H9 (cell line): ENCODE measurements at regions not wholly inside any gene's neighbourhood (a gene's known extent, or its start where the extent isn't known, plus 50 kb on each side); places are given as distances from the start of the nearest gene placed in this dataset.

Experiments
- DNase-seq: peaks from one replicate; pipeline ENCODE4 v3.0.0-alpha.2; 2017
- H2AFZ ChIP-seq: one replicate; pipeline ENCODE4 v1.6.1; 2013; ENCODE audit warnings: mild to moderate bottlenecking, low read length, control low read depth, moderate library complexity
- H2AK5ac ChIP-seq: 2 replicates; pipeline ENCODE4 v1.6.1; 2013; ENCODE audit warnings: low read length, control low read depth, mixed read lengths; ENCODE audit not compliant: insufficient read length
- H2BK120ac ChIP-seq: one replicate; pipeline ENCODE4 v1.6.1; 2013; ENCODE audit warnings: low read depth, mild to moderate bottlenecking, low read length, control low read depth, inconsistent platforms; ENCODE audit not compliant: poor library complexity, severe bottlenecking
- H2BK12ac ChIP-seq: 2 replicates; pipeline ENCODE4 v1.6.1; 2013; ENCODE audit warnings: low read length, control low read depth, mixed read lengths, low read depth; ENCODE audit not compliant: insufficient read length
- H2BK15ac ChIP-seq: 2 replicates; pipeline ENCODE4 v1.6.1; 2013; ENCODE audit warnings: low read depth, low read length, control low read depth
- H2BK20ac ChIP-seq: one replicate; pipeline ENCODE4 v1.6.1; 2013; ENCODE audit warnings: low read depth, mild to moderate bottlenecking, low read length, control low read depth, inconsistent platforms; ENCODE audit not compliant: poor library complexity, severe bottlenecking
- H2BK5ac ChIP-seq: 2 replicates; pipeline ENCODE4 v1.6.1; 2013; ENCODE audit warnings: low read length, control low read depth, mixed read lengths; ENCODE audit not compliant: insufficient read length
- H3K14ac ChIP-seq: 2 replicates; pipeline ENCODE4 v1.6.1; 2013; ENCODE audit warnings: low read length, control low read depth; ENCODE audit not compliant: insufficient read depth
- H3K18ac ChIP-seq: 2 replicates; pipeline ENCODE4 v1.6.1; 2013; ENCODE audit warnings: low read depth, mild to moderate bottlenecking, mixed read lengths, low read length, control low read depth; ENCODE audit not compliant: insufficient read length
- H3K23ac ChIP-seq: 2 replicates; pipeline ENCODE4 v1.6.1; 2013; ENCODE audit warnings: low read length, control low read depth, mixed read lengths, low read depth; ENCODE audit not compliant: insufficient read length
- H3K23me2 ChIP-seq: 2 replicates; pipeline ENCODE4 v1.6.1; 2013; ENCODE audit warnings: low read depth, mild to moderate bottlenecking, mixed read lengths, low read length, control low read depth; ENCODE audit not compliant: insufficient read length, poor library complexity, severe bottlenecking
- H3K27ac ChIP-seq: 2 replicates; pipeline ENCODE4 v1.5.1; 2013; ENCODE audit warnings: low read length, control low read depth, mixed read lengths, low read depth; ENCODE audit not compliant: insufficient read length
- H3K27me3 ChIP-seq: 2 replicates; pipeline ENCODE4 v1.6.1; 2013; ENCODE audit warnings: low read length, control low read depth, inconsistent platforms; ENCODE audit not compliant: insufficient read depth
- H3K4ac ChIP-seq: 2 replicates; pipeline ENCODE4 v1.6.1; 2013; ENCODE audit warnings: low read depth, mild to moderate bottlenecking, control low read depth, inconsistent platforms, low read length, moderate library complexity
- H3K4me1 ChIP-seq: 2 replicates; pipeline ENCODE4 v1.6.1; 2013; ENCODE audit warnings: low read length, control low read depth, inconsistent platforms; ENCODE audit not compliant: insufficient read depth
- H3K4me2 ChIP-seq: 2 replicates; pipeline ENCODE4 v1.6.1; 2013; ENCODE audit warnings: low read length, control low read depth, mixed read lengths; ENCODE audit not compliant: insufficient read length, insufficient read depth
- H3K56ac ChIP-seq: 2 replicates; pipeline ENCODE4 v1.6.1; 2013; ENCODE audit warnings: low read depth, mild to moderate bottlenecking, mixed read lengths, low read length, control low read depth; ENCODE audit not compliant: insufficient read length
- H3K79me1 ChIP-seq: 2 replicates; pipeline ENCODE4 v1.6.1; 2013; ENCODE audit warnings: low read depth, mild to moderate bottlenecking, moderate library complexity, low read length, control low read depth, inconsistent platforms; ENCODE audit not compliant: insufficient read depth, poor library complexity, severe bottlenecking
- H3K79me2 ChIP-seq: 2 replicates; pipeline ENCODE4 v1.6.1; 2013; ENCODE audit warnings: low read length, control low read depth, inconsistent platforms; ENCODE audit not compliant: insufficient read depth
- H3K9ac ChIP-seq: 2 replicates; pipeline ENCODE4 v1.6.1; 2013; ENCODE audit warnings: low read length, control low read depth, mixed read lengths; ENCODE audit not compliant: insufficient read length; ENCODE audit errors: extremely low read depth
- H3K9me3 ChIP-seq: one replicate; pipeline ENCODE4 v1.6.1; 2013; ENCODE audit warnings: low read depth, low read length, inconsistent platforms; ENCODE audit not compliant: control insufficient read depth
- H3T11ph ChIP-seq: one replicate; pipeline ENCODE4 v1.6.1; 2013; ENCODE audit warnings: mild to moderate bottlenecking, low read length, control low read depth, inconsistent platforms
- H4K20me1 ChIP-seq: one replicate; pipeline ENCODE4 v1.6.1; 2013; ENCODE audit not compliant: control insufficient read depth, insufficient read length, insufficient read depth
- H4K5ac ChIP-seq: 2 replicates; pipeline ENCODE4 v1.6.1; 2013; ENCODE audit warnings: low read depth, mild to moderate bottlenecking, mixed read lengths, low read length, control low read depth; ENCODE audit not compliant: insufficient read length
- H4K8ac ChIP-seq: replicated peaks from 2 replicates; pipeline ENCODE4 v1.6.1; 2013; ENCODE audit warnings: low read length, control low read depth, mixed read lengths, low read depth; ENCODE audit not compliant: insufficient read length
- H4K91ac ChIP-seq: 2 replicates; pipeline ENCODE4 v1.6.1; 2013; ENCODE audit warnings: low read depth, mild to moderate bottlenecking, moderate library complexity, mixed read lengths, low read length, control low read depth; ENCODE audit not compliant: insufficient read length
- H3K27ac Mint-ChIP-seq, 3 experiments: 2 replicates in 2 of 3; 3 replicates in 1 of 3; pipeline ENCODE4 v1.8.0; 2020 to 2021; ENCODE audit warnings: mixed read lengths in 3 of 3, mild to moderate bottlenecking in 1 of 3, moderate library complexity in 1 of 3
- H3K27me3 Mint-ChIP-seq: 2 replicates; pipeline ENCODE4 v1.8.0; 2021; ENCODE audit warnings: low read depth, mild to moderate bottlenecking, moderate library complexity, mixed read lengths
- H3K36me3 Mint-ChIP-seq, 3 experiments: 2 replicates in 2 of 3; 3 replicates in 1 of 3; pipeline ENCODE4 v1.8.0; 2020 to 2021; ENCODE audit warnings: low read depth in 3 of 3, mixed read lengths in 3 of 3; ENCODE audit not compliant: insufficient read depth in 1 of 3
- H3K4me1 Mint-ChIP-seq, 2 experiments: 2 replicates each; pipeline ENCODE4 v1.8.0; 2020; ENCODE audit warnings: mixed read lengths in 2 of 2
- H3K4me3 Mint-ChIP-seq, 2 experiments: 2 replicates in 1 of 2; 3 replicates in 1 of 2; pipeline ENCODE4 v1.8.0; 2020 to 2021; ENCODE audit warnings: mild to moderate bottlenecking in 2 of 2, mixed read lengths in 2 of 2, moderate library complexity in 1 of 2
- H3K9me3 Mint-ChIP-seq, 2 experiments: 2 replicates in 1 of 2; 3 replicates in 1 of 2; pipeline ENCODE4 v1.8.0; 2020; ENCODE audit warnings: mild to moderate bottlenecking in 2 of 2, mixed read lengths in 2 of 2, moderate library complexity in 1 of 2
- WGBS: extraction: QIAGEN DNeasy Blood & Tissue Kit; methylation state at CpG from one replicate; pipeline ENCODE4 v1.1.7; 2013; ENCODE audit warnings: missing lambda C conversion rate, low lambda C conversion rate, mixed read lengths; ENCODE audit not compliant: insufficient read length; ENCODE audit errors: extremely low coverage; 5-methylcytosine and 5-hydroxymethylcytosine counted together
- TF ChIP-seq, protein P1 (sequence below): fragments of 200-600 bp; sonication (generic); conservative IDR thresholded peaks from 3 replicates; pipeline ENCODE4 v1.8.0; 2021; ENCODE audit warnings: antibody characterized with exemption, mild to moderate bottlenecking

DNA sequence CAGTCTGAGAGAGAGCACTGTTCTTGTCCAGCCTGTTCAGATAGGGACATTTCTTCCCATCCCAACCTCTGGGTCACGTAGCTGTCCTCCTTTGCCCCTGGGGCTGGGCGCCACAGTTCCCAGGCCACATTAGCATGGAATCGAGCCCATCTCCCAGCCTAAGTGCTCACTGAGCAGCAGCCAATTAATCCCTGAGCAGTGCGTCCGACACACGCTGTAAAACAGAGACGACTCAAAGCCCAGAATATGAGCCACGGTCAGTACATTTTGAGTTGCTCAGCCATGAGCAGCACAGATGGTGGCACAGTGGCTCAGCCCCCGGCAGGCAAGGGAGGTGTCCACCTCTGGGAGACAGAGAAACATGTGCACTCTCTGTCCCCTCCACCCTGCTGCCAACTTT is 267.4 kb downstream of the NPHP4 start:
- peaks cover 9 to 14% of the 10 kb centered on the region in 2 experiments for H3K4me1 Mint-ChIP-seq

More for the DNA sequence above, 267.4 kb downstream of the NPHP4 start:
- Histone ChIP-seq H2BK15ac (no peak overlapping the region), H4K5ac (no peak overlapping the region), H4K8ac (no peak overlapping the region), H4K20me1 (no peaks in the 10 kb centered on the region), H3K9me3 (no peaks in the 10 kb centered on the region), H3K23ac (no peak overlapping the region), H2AFZ (no peak overlapping the region), H3K27me3 (no peaks in the 10 kb centered on the region), H3K4me1 (peaks cover 3% of the 10 kb centered on the region; the same call in 1 of the 2 replicates), H3K56ac (no peak overlapping the region), H3K18ac (no peak overlapping the region), H3K14ac (no peak overlapping the region), H2BK20ac (no peak overlapping the region), H2BK5ac (no peak overlapping the region), H3K23me2 (no peaks in the 10 kb centered on the region), H3K79me2 (no peaks in the 10 kb centered on the region), H3K9ac (no peak overlapping the region), H3K79me1 (no peaks in the 10 kb centered on the region), H3K27ac (no peak overlapping the region), H2BK120ac (no peak overlapping the region), H2BK12ac (no peak overlapping the region), H3T11ph (no peak overlapping the region), H3K4ac (no peak overlapping the region), H4K91ac (no peak overlapping the region), H3K4me2 (no peak overlapping the region), H2AK5ac (no peak overlapping the region)
- peaks cover 0 to 2% of the 10 kb centered on the region in 2 experiments; a peak in 1 of 5 replicates for H3K9me3 Mint-ChIP-seq
- H3K36me3 Mint-ChIP-seq: no peaks in the 10 kb centered on the region; a peak in 1 of 7 replicates
- TF ChIP-seq, protein P1, sequence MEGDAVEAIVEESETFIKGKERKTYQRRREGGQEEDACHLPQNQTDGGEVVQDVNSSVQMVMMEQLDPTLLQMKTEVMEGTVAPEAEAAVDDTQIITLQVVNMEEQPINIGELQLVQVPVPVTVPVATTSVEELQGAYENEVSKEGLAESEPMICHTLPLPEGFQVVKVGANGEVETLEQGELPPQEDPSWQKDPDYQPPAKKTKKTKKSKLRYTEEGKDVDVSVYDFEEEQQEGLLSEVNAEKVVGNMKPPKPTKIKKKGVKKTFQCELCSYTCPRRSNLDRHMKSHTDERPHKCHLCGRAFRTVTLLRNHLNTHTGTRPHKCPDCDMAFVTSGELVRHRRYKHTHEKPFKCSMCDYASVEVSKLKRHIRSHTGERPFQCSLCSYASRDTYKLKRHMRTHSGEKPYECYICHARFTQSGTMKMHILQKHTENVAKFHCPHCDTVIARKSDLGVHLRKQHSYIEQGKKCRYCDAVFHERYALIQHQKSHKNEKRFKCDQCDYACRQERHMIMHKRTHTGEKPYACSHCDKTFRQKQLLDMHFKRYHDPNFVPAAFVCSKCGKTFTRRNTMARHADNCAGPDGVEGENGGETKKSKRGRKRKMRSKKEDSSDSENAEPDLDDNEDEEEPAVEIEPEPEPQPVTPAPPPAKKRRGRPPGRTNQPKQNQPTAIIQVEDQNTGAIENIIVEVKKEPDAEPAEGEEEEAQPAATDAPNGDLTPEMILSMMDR: no peak
- no peak overlapping the region for H3K4me3 Mint-ChIP-seq
- no CpG with 5 or more reads among the region's 9 CpGs for WGBS
- no peak for DNase-seq
- H3K27ac Mint-ChIP-seq: no peak overlapping the region; a peak in 1 of 7 replicates
- H3K27me3 Mint-ChIP-seq: peaks cover 5% of the 10 kb centered on the region
